ENCODE measurements at regions not wholly inside any gene's neighbourhood (a gene's known extent, or its start where the extent isn't known, plus 50 kb on each side); places are given as distances from the start of the nearest gene placed in this dataset.

- H3K4me1 ChIP-seq = no peaks in the 10 kb centered on the region
- H3K4me3 ChIP-seq = no peak overlapping the region
- WGBS, 5 donors = 81 to 88% (median 86%) methylated on average over 8 to 10 of the region's 10 CpGs
- no peaks in the 10 kb centered on the region for H3K9me3 ChIP-seq
- TF ChIP-seq EP300 (IDR thresholded peaks at IDR 0.05) (no peak), CTCF (IDR thresholded peaks at IDR 0.05) (no peak), POLR2A (IDR thresholded peaks at IDR 0.05) (no peak), POLR2AphosphoS5 (IDR thresholded peaks at IDR 0.05) (no peak)
- DNase-seq = no peak
- no peaks in the 10 kb centered on the region for H3K27me3 ChIP-seq
- intact Hi-C loops (cut with DNase I; ENCODE audit: low total_unique reads) = no loop called here
- no peak overlapping the region for H3K27ac ChIP-seq
- no peaks in the 10 kb centered on the region for H3K36me3 ChIP-seq
These were observed 1025.1 kb upstream of the CDH8 start for GRCh38 chr16:63061319-63061718.

GRCh38 chr16:63059676-63060075 lies 1023.4 kb upstream of the CDH8 start:
- Histone ChIP-seq H3K36me3 (no peaks in the 10 kb centered on the region), H3K4me3 (no peak overlapping the region), H3K27ac (no peak overlapping the region), H3K9me3 (no peaks in the 10 kb centered on the region), H3K27me3 (no peaks in the 10 kb centered on the region), H3K4me1 (no peaks in the 10 kb centered on the region)
- intact Hi-C loops (cut with DNase I; ENCODE audit: low total_unique reads) = no loop called here
- TF ChIP-seq POLR2A (IDR thresholded peaks at IDR 0.05) (no peak), CTCF (IDR thresholded peaks at IDR 0.05) (no peak), POLR2AphosphoS5 (IDR thresholded peaks at IDR 0.05) (no peak), EP300 (IDR thresholded peaks at IDR 0.05) (no peak)
- 85 to 92% (median 87%) methylated on average over 6 of the region's 6 CpGs for WGBS, 5 donors
- no peak for DNase-seq

GRCh38 chr16:63057341-63057740 lies 1021.1 kb upstream of the CDH8 start:
- Histone ChIP-seq H3K9me3 (no peaks in the 10 kb centered on the region), H3K4me3 (no peak overlapping the region), H3K27me3 (no peaks in the 10 kb centered on the region), H3K4me1 (no peaks in the 10 kb centered on the region), H3K27ac (no peak overlapping the region), H3K36me3 (no peaks in the 10 kb centered on the region)
- TF ChIP-seq CTCF (IDR thresholded peaks at IDR 0.05) = no peak
- no peak for TF ChIP-seq POLR2AphosphoS5 (IDR thresholded peaks at IDR 0.05)
- WGBS, 5 donors = 79 to 88% (median 82%) methylated on average over 3 of the region's 3 CpGs
- intact Hi-C loops (cut with DNase I; ENCODE audit: low total_unique reads) = no loop called here
- DNase-seq = no peak

GRCh38 chr16:63050391-63050790 lies 1014.2 kb upstream of the CDH8 start:
- Histone ChIP-seq H3K27me3 (no peaks in the 10 kb centered on the region), H3K4me3 (no peak overlapping the region), H3K4me1 (no peaks in the 10 kb centered on the region), H3K27ac (no peak overlapping the region), H3K9me3 (no peaks in the 10 kb centered on the region), H3K36me3 (no peaks in the 10 kb centered on the region)
- 48 to 73% (median 66%) methylated on average over 1 of the region's 1 CpG for WGBS, 5 donors
- no peak for DNase-seq
- TF ChIP-seq POLR2A (IDR thresholded peaks at IDR 0.05) = no peak
- TF ChIP-seq EP300 (IDR thresholded peaks at IDR 0.05) = no peak
- TF ChIP-seq CTCF (IDR thresholded peaks at IDR 0.05) = no peak
- no peak for TF ChIP-seq POLR2AphosphoS5 (IDR thresholded peaks at IDR 0.05)
- intact Hi-C loops (cut with DNase I; ENCODE audit: low total_unique reads) = no loop called here

Measured in stomach (tissue), 8 donors.